ENCODE measurements at regions not wholly inside any gene's neighbourhood (a gene's known extent, or its start where the extent isn't known, plus 50 kb on each side); places are given as distances from the start of the nearest gene placed in this dataset.

GRCh38 chr12:114990381-114990780 lies 306.4 kb upstream of the TBX3 start:
- ChIA-PET CTCF (no interaction called here), POLR2A (no interaction called here)
- ATAC-seq (no peak), DNase-seq (no peak)
- H3K36me3 Mint-ChIP-seq (ENCODE audit: low read depth), result no peaks in the 10 kb centered on the region
- H3K27ac Mint-ChIP-seq, result no peak overlapping the region
- H3K4me1 Mint-ChIP-seq (ENCODE audit: low read depth), result no peaks in the 10 kb centered on the region
- H3K4me3 Mint-ChIP-seq, result no peak overlapping the region
- peaks cover 9% of the 10 kb centered on the region for H3K9me3 Mint-ChIP-seq (ENCODE audit: insufficient read depth)
- no peaks in the 10 kb centered on the region for H3K27me3 Mint-ChIP-seq (ENCODE audit: low read depth)

- H3K36me3 Mint-ChIP-seq (ENCODE audit: low read depth), result no peaks in the 10 kb centered on the region
- no peak overlapping the region for H3K4me3 Mint-ChIP-seq
- no peak overlapping the region for H3K27ac Mint-ChIP-seq
- no peaks in the 10 kb centered on the region for H3K27me3 Mint-ChIP-seq (ENCODE audit: low read depth)
- no peaks in the 10 kb centered on the region for H3K4me1 Mint-ChIP-seq (ENCODE audit: low read depth)
- DNase-seq, result no peak
- H3K9me3 Mint-ChIP-seq (ENCODE audit: insufficient read depth), result peaks cover 6% of the 10 kb centered on the region
- POLR2A ChIA-PET, result no interaction called here
- CTCF ChIA-PET, result no interaction called here
- no peak for ATAC-seq
These were observed 302.9 kb upstream of the TBX3 start for GRCh38 chr12:114986849-114987248.

- no peaks in the 10 kb centered on the region for H3K4me1 Mint-ChIP-seq (ENCODE audit: low read depth)
- no peaks in the 10 kb centered on the region for H3K36me3 Mint-ChIP-seq (ENCODE audit: low read depth)
- no peak overlapping the region for H3K4me3 Mint-ChIP-seq
- H3K27ac Mint-ChIP-seq, result no peak overlapping the region
- ChIA-PET POLR2A (no interaction called here), CTCF (no interaction called here)
- DNase-seq, result no peak
- H3K9me3 Mint-ChIP-seq (ENCODE audit: insufficient read depth), result peaks cover 6% of the 10 kb centered on the region
- no peaks in the 10 kb centered on the region for H3K27me3 Mint-ChIP-seq (ENCODE audit: low read depth)
- ATAC-seq, result no peak
These were observed 302.3 kb upstream of the TBX3 start for GRCh38 chr12:114986178-114986714.

GRCh38 chr12:114984634-114985061 lies 300.7 kb upstream of the TBX3 start:
- ATAC-seq, result no peak
- H3K9me3 Mint-ChIP-seq (ENCODE audit: insufficient read depth), result peaks cover 6% of the 10 kb centered on the region
- H3K27me3 Mint-ChIP-seq (ENCODE audit: low read depth), result no peaks in the 10 kb centered on the region
- H3K4me3 Mint-ChIP-seq, result no peak overlapping the region
- H3K4me1 Mint-ChIP-seq (ENCODE audit: low read depth), result no peaks in the 10 kb centered on the region
- ChIA-PET POLR2A (no interaction called here), CTCF (no interaction called here)
- no peak for DNase-seq
- H3K36me3 Mint-ChIP-seq (ENCODE audit: low read depth), result no peaks in the 10 kb centered on the region
- no peak overlapping the region for H3K27ac Mint-ChIP-seq

- no peaks in the 10 kb centered on the region for H3K9me3 Mint-ChIP-seq (ENCODE audit: insufficient read depth)
- no peak overlapping the region for H3K27ac Mint-ChIP-seq
- DNase-seq, result no peak
- CTCF ChIA-PET, result no interaction called here
- H3K4me1 Mint-ChIP-seq (ENCODE audit: low read depth), result no peaks in the 10 kb centered on the region
- ATAC-seq, result no peak
- H3K36me3 Mint-ChIP-seq (ENCODE audit: low read depth), result no peaks in the 10 kb centered on the region
- H3K4me3 Mint-ChIP-seq, result no peak overlapping the region
- POLR2A ChIA-PET, result no interaction called here
- no peaks in the 10 kb centered on the region for H3K27me3 Mint-ChIP-seq (ENCODE audit: low read depth)
These were observed 298.8 kb upstream of the TBX3 start for GRCh38 chr12:114982760-114983159.

GRCh38 chr12:114981036-114981435 lies 297.1 kb upstream of the TBX3 start:
- Mint-ChIP-seq H3K4me3 (no peak overlapping the region), H3K27ac (no peak overlapping the region), H3K36me3 (ENCODE audit: low read depth) (no peaks in the 10 kb centered on the region), H3K4me1 (ENCODE audit: low read depth) (no peaks in the 10 kb centered on the region), H3K27me3 (ENCODE audit: low read depth) (no peaks in the 10 kb centered on the region), H3K9me3 (ENCODE audit: insufficient read depth) (no peaks in the 10 kb centered on the region)
- ATAC-seq (no peak), DNase-seq (no peak)
- CTCF ChIA-PET, result no interaction called here
- POLR2A ChIA-PET, result no interaction called here

- ChIA-PET POLR2A (no interaction called here), CTCF (no interaction called here)
- ATAC-seq (no peak), DNase-seq (no peak)
- H3K4me3 Mint-ChIP-seq, result no peak overlapping the region
- no peaks in the 10 kb centered on the region for H3K27me3 Mint-ChIP-seq (ENCODE audit: low read depth)
- H3K36me3 Mint-ChIP-seq (ENCODE audit: low read depth), result no peaks in the 10 kb centered on the region
- no peaks in the 10 kb centered on the region for H3K9me3 Mint-ChIP-seq (ENCODE audit: insufficient read depth)
- H3K4me1 Mint-ChIP-seq (ENCODE audit: low read depth), result no peaks in the 10 kb centered on the region
- H3K27ac Mint-ChIP-seq, result no peak overlapping the region
These were observed 293.0 kb upstream of the TBX3 start for GRCh38 chr12:114976959-114977358.

- Mint-ChIP-seq H3K36me3 (ENCODE audit: low read depth) (no peaks in the 10 kb centered on the region), H3K27me3 (ENCODE audit: low read depth) (no peaks in the 10 kb centered on the region), H3K4me1 (ENCODE audit: low read depth) (no peaks in the 10 kb centered on the region), H3K4me3 (no peak overlapping the region), H3K27ac (no peak overlapping the region), H3K9me3 (ENCODE audit: insufficient read depth) (no peaks in the 10 kb centered on the region)
- ChIA-PET POLR2A (no interaction called here), CTCF (no interaction called here)
- ATAC-seq, result no peak
- no peak for DNase-seq
These were observed 292.4 kb upstream of the TBX3 start for GRCh38 chr12:114976372-114976771.

- ChIA-PET CTCF (no interaction called here), POLR2A (no interaction called here)
- Mint-ChIP-seq H3K9me3 (ENCODE audit: insufficient read depth) (no peaks in the 10 kb centered on the region), H3K4me3 (no peak overlapping the region), H3K27me3 (ENCODE audit: low read depth) (no peaks in the 10 kb centered on the region), H3K36me3 (ENCODE audit: low read depth) (no peaks in the 10 kb centered on the region), H3K4me1 (ENCODE audit: low read depth) (no peaks in the 10 kb centered on the region), H3K27ac (no peak overlapping the region)
- no peak for DNase-seq
- ATAC-seq, result no peak
These were observed 291.8 kb upstream of the TBX3 start for GRCh38 chr12:114975640-114976310.

- H3K4me1 Mint-ChIP-seq (ENCODE audit: low read depth), result no peaks in the 10 kb centered on the region
- CTCF ChIA-PET, result no interaction called here
These were observed 291.1 kb upstream of the TBX3 start for GRCh38 chr12:114974826-114975639.

GRCh38 chr12:114974333-114974732 lies 290.4 kb upstream of the TBX3 start:
- POLR2A ChIA-PET, result no interaction called here
- no peaks in the 10 kb centered on the region for H3K27me3 Mint-ChIP-seq (ENCODE audit: low read depth)
- H3K4me1 Mint-ChIP-seq (ENCODE audit: low read depth), result no peaks in the 10 kb centered on the region
- H3K9me3 Mint-ChIP-seq (ENCODE audit: insufficient read depth), result no peaks in the 10 kb centered on the region
- DNase-seq, result no peak
- H3K4me3 Mint-ChIP-seq, result no peak overlapping the region
- CTCF ChIA-PET, result no interaction called here
- no peak for ATAC-seq
- no peaks in the 10 kb centered on the region for H3K36me3 Mint-ChIP-seq (ENCODE audit: low read depth)
- H3K27ac Mint-ChIP-seq, result no peak overlapping the region

More at GRCh38 chr12:114974826-114975639, 291.1 kb upstream of the TBX3 start:
- H3K27me3 Mint-ChIP-seq (ENCODE audit: low read depth), result no peaks in the 10 kb centered on the region
- H3K4me3 Mint-ChIP-seq, result no peak overlapping the region
- DNase-seq, result no peak
- H3K9me3 Mint-ChIP-seq (ENCODE audit: insufficient read depth), result no peaks in the 10 kb centered on the region
- H3K27ac Mint-ChIP-seq, result no peak overlapping the region
- POLR2A ChIA-PET, result no interaction called here
- H3K36me3 Mint-ChIP-seq (ENCODE audit: low read depth), result no peaks in the 10 kb centered on the region
- no peak for ATAC-seq

GRCh38 chr12:114968727-114969126 lies 284.8 kb upstream of the TBX3 start:
- no peaks in the 10 kb centered on the region for H3K36me3 Mint-ChIP-seq (ENCODE audit: low read depth)
- no peak for ATAC-seq
- H3K9me3 Mint-ChIP-seq (ENCODE audit: insufficient read depth), result no peaks in the 10 kb centered on the region
- POLR2A ChIA-PET, result no interaction called here
- DNase-seq, result no peak
- no peaks in the 10 kb centered on the region for H3K4me1 Mint-ChIP-seq (ENCODE audit: low read depth)
- H3K27me3 Mint-ChIP-seq (ENCODE audit: low read depth), result no peaks in the 10 kb centered on the region
- CTCF ChIA-PET, result no interaction called here
- H3K4me3 Mint-ChIP-seq, result no peak overlapping the region
- H3K27ac Mint-ChIP-seq, result no peak overlapping the region
